NB4 (cell line): ENCODE measurements at regions not wholly inside any gene's neighbourhood (a gene's known extent, or its start where the extent isn't known, plus 50 kb on each side); places are given as distances from the start of the nearest gene placed in this dataset.

ENCODE experiments used
- MYC ChIP-seq: IDR thresholded peaks from 2 replicates; pipeline ENCODE4 v1.6.1; 2011; ENCODE audit warnings: low read depth, low read length
- POLR2A ChIP-seq: IDR thresholded peaks from 2 replicates; pipeline ENCODE4 v1.6.1; 2011; ENCODE audit warnings: mild to moderate bottlenecking; ENCODE audit not compliant: insufficient read length; ENCODE audit errors: extremely low read depth
- TF ChIP-seq, protein P1 (sequence below): IDR thresholded peaks from one replicate; pipeline ENCODE4 v1.5.1; 2012; ENCODE audit warnings: low read depth, low read length

DNA sequence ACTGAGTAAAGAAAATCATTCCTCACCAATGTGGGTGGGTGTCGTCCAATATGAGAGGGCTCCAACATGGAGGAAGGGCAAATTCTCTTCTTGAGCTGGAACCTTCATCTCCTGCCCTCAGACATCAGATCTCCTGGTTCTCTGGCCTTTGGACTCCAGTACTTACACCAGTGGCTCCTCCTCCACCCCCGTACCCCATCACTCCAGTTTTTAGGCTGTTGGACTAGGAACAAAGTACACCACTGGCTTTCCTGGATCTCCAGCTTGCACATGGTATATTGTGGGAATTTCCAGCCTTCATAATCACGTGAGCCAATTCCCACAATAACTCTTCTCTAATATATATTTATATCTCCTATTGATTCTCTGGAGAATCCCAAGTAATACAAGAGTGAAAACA is 196.9 kb downstream of the PDHA2 start:
- TF ChIP-seq, protein P1, sequence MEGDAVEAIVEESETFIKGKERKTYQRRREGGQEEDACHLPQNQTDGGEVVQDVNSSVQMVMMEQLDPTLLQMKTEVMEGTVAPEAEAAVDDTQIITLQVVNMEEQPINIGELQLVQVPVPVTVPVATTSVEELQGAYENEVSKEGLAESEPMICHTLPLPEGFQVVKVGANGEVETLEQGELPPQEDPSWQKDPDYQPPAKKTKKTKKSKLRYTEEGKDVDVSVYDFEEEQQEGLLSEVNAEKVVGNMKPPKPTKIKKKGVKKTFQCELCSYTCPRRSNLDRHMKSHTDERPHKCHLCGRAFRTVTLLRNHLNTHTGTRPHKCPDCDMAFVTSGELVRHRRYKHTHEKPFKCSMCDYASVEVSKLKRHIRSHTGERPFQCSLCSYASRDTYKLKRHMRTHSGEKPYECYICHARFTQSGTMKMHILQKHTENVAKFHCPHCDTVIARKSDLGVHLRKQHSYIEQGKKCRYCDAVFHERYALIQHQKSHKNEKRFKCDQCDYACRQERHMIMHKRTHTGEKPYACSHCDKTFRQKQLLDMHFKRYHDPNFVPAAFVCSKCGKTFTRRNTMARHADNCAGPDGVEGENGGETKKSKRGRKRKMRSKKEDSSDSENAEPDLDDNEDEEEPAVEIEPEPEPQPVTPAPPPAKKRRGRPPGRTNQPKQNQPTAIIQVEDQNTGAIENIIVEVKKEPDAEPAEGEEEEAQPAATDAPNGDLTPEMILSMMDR, result no peak
- TF ChIP-seq POLR2A, result no peak
- TF ChIP-seq MYC, result no peak
